HG03175 (cell line): ENCODE measurements at regions not wholly inside any gene's neighbourhood (a gene's known extent, or its start where the extent isn't known, plus 50 kb on each side); places are given as distances from the start of the nearest gene placed in this dataset.

Source experiments
- ATAC-seq: cut with Tn5 transposase; IDR thresholded peaks from one replicate; pipeline ENCODE4 v1.9.1; 2021; ENCODE audit warnings: mild to moderate bottlenecking, moderate library complexity; ENCODE audit not compliant: unreplicated experiment

- ATAC-seq = no peak
Observed at GRCh38 chr10:4733150-4733842, 92.7 kb upstream of the AKR1E2 start.

DNA sequence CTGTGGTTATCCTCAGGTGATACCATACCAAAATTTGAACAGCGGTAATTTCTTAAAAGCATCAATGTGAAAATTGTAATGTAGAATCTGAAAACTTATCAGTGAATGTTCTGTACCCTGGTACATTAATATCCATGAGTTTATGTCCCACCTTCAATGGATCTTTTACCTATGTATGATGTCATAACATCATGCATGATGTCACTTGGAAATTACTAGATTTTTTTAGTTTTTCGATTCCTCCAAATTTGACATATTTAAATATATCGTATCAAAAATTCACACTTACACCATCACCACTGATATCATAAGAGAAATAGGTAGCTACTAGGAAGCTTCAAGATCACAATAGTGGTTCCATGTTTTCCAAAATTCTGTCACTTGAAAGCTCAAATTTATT is 95.0 kb upstream of the AKR1E2 start:
- no peak for ATAC-seq

GRCh38 chr10:4725917-4726606 is 99.9 kb upstream of the AKR1E2 start:
- no peak for ATAC-seq

GRCh38 chr10:4723860-4724259 is 102.1 kb upstream of the AKR1E2 start:
- ATAC-seq = no peak

GRCh38 chr10:4721999-4722753 is 103.8 kb upstream of the AKR1E2 start:
- no peak for ATAC-seq

DNA sequence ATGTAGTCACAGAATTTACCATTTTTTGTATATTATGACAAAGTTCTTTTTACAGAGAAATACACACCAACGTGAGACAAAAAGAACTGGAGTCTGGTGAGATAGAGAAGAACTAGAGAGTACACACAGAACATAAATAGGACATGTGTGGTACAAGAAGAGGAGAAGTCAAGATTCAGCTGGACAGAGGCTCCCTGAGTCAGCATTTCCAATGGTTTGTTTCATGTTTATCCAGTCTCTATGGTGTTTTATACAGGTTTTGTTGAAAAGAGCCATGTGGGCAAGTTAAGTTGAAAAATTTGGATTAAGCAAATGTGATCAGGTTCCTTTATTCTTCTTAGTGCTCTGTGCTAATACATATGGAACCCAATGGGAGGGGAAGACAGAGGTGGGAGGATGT is 105.5 kb upstream of the AKR1E2 start:
- ATAC-seq = no peak

- ATAC-seq = no peak
Observed at GRCh38 chr10:4719671-4720070, 106.3 kb upstream of the AKR1E2 start.

DNA sequence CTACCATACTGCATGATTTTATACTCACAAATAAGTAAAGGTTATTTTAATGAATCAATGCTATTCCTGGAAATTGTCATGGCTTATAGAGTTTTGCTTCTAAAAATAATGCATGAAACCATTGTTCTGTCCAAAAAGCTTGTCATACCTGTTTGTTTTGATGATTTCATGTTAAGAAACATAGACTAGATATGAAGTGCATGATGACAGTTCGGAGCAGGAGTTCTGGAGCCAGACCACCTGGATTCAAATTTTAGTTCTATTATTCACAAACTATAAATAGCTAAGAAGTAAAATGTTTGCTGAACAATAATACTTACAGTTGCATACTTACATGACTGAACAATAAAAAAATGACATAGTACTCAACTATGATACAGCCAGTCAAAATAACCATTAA is 107.0 kb upstream of the AKR1E2 start:
- ATAC-seq = no peak

DNA sequence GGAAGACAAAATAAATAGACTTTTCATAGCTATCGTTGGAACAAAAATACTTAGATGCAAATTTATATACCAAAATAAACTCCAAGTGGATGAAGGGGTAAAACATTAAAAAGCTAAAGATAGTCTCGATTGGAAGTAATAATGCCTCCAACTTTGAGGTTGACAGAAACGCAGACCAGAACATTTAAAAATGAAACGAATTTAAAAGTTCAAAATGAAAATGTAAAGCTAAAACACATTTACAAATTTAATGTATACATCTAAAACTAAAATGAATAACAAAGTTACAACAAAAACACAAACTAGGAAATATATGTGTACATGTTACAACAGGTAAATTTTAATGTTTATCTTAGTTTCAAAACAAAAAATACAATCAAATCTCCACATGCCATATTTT is 107.5 kb upstream of the AKR1E2 start:
- ATAC-seq = no peak

DNA sequence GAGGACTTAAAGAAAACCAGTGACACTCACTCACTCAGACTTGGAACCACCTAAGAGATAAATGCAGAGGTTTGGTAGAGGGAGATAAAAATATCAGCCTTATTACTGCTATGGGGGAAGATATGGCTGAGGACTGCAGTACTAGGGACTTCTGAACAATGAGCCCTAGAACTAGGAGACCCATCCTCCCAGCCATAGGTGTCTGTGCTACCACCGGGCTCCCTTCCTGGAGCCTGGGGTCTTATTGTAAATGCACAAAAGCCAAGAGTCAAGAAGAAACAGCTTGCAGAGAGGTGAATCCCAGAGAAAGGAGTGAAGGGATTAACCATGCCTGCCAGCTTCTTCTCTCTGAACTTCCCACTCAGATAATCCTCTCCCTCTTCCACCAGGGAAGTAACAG is 108.3 kb upstream of the AKR1E2 start:
- ATAC-seq = no peak

DNA sequence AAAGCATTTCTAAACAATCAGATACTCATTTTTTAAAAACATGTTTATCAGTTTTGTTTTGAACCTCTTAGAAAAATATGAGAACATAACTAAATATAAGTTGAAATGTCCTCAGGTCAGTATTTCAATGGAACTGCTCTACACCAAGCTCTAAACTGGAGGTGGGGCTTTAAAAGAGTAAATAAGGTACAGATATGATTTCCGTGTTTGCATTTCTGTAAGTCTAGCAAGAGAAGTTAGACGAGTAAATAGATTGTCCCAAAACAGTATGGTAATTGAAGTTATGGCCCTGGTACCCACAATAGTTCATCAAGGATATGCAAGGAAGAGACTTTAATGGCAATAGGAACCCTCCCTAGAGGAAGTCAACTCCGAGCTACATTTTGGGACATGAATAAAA is 115.1 kb upstream of the AKR1E2 start:
- no peak for ATAC-seq

- ATAC-seq = no peak
Observed at GRCh38 chr10:4708123-4708759, 117.8 kb upstream of the AKR1E2 start.

GRCh38 chr10:4707221-4707620 is 118.8 kb upstream of the AKR1E2 start:
- ATAC-seq = no peak

- ATAC-seq = no peak
Observed at GRCh38 chr10:4704034-4704545, 121.9 kb upstream of the AKR1E2 start.

DNA sequence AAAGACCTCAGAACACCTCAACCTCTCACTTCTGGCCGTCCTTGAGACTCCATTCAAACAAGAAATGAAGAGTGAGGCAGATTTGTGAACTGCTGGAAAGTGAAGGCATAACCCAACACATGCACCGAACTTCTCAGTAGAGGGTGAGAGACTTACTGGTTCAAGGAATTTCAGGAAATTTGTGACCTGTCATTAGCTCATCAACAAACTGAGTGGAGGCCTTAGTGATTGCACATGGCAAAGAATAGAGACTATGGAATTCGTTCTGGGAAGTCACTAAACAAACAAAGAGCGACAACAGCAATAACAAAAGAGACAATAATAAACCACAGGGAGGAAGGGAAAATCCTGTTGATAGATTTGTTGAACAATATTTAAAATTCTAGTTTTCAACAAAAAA is 125.0 kb upstream of the AKR1E2 start:
- ATAC-seq = no peak

DNA sequence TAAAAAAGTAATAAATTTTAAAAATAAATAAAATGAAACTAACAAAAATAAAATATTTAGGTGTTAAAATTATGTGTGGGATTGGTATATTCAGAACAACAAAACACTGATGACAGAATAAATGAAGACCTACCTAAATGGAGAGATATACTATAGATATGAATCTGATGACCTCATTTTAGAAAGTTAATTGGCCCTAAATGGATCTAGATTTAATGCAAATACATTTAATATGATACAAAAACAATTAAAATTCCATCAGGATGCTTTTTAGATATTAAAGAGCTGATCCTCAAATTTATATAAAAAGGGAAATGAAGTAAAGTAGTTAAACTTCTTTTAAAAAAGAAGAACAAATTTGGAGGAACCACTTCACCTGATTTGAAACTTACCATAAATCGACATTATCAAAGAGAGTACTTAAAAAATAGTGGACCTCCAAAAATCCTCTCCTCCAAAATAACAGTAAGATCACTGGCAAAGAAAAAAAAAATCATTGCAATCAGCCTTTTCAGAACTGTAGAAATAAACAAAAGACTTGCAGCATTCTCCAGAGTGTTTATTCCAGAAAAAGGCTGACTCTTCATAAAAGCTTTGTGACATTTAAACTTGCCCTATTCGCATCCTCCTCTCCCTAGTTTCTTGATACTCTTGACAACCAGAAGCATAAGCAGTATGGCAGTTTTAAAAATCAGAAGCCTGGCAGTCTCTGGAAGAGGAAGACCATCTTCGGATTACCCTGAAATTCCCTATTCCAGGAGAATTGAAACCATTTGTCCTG is 125.9 kb upstream of the AKR1E2 start:
- no peak for ATAC-seq

DNA sequence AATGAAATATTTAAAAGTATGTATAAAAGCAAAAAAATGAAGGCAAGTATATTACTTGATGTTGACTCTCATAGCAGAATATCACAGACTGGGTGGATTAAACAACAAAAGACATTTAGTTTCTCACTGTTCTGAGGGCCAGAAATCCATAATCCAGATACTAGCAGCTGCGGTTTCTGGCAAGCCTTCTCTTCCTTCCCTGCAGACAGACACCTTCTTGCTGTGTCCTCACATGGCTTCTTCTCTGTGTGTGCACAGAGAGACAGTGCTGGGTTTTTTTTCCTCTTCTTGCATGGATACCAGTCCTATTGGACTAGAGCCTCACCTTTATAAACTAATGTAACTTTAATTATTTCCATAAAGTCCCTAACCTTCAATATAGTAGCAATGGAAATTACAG is 127.9 kb upstream of the AKR1E2 start:
- no peak for ATAC-seq

- no peak for ATAC-seq
Observed at GRCh38 chr10:4696186-4696585, 129.8 kb upstream of the AKR1E2 start.

DNA sequence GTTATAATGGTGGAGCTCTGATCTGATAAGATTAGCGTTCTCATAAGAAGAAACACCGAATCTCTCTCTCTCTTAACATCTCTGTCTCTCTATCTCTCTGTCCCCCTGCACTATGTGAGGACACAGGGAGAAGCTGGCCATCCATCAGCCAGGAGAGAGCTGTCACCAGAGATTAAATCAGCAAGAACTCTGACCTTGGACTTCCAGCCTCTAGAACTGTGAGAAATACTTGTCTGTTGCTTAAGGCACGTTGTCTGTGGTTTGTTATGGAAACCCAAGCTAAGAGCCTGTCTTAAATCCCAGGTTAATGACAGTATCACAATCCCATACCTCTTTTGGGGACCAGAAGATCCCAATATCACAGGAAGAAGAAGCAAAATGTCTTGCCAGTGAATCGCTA is 132.0 kb upstream of the AKR1E2 start:
- no peak for ATAC-seq

DNA sequence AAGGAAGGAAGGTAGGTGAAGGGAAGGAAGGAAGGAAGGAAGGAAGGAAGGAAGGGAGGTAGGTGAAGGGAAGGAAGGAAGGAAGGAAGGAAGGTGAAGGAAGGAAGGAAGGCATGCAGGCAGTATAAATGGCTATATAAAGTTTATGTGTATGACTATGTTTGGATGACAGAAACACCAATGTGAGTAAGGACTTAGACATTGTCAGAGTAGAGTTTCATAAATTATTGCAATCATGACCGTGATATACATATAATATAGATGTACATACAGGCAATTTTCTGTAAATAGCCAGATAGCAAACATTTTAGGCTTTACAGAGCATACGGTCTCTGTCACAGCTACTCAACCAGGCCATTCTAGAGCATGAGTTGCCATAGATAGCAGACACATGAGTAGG is 133.8 kb upstream of the AKR1E2 start:
- no peak for ATAC-seq

DNA sequence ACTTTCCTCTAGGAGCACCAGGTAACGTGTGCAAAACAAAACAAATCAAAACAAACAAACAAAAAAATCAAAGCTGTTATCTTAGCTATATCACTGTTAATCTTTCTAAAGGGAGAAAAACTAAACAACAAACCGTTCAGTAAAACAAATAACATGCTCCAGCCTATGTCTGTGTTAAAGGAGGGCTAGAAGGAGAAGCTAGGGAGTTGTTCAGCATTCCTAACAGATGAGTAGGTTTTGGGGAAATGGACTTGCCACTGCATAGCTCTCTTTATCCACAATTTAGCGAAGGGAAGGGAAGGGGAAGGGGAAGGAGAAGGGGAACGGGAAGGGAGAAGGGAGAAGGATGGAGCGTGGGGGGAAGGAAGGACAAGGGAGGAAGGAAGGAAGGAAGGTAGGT is 134.2 kb upstream of the AKR1E2 start:
- no peak for ATAC-seq
